Liver (tissue), 8 donors: ENCODE measurements at regions not wholly inside any gene's neighbourhood (a gene's known extent, or its start where the extent isn't known, plus 50 kb on each side); places are given as distances from the start of the nearest gene placed in this dataset.

ENCODE experiments used
- DNase-seq: peaks from one replicate; pipeline ENCODE4 v3.0.0-alpha.2; 2017; ENCODE audit warnings: low spot score
- H3K27ac ChIP-seq, 2 donors: one replicate each; pipeline ENCODE4 v1.7.0; 2013; ENCODE audit warnings: inconsistent platforms in 2 of 2, low read length in 2 of 2, control low read depth in 1 of 2, low read depth in 1 of 2, mild to moderate bottlenecking in 1 of 2
- H3K27me3 ChIP-seq, 4 donors: one replicate each; pipeline versions ENCODE4 v1.6.1 to v1.7.0; 2013; ENCODE audit warnings: low read length in 3 of 4, inconsistent platforms in 1 of 4, mild to moderate bottlenecking in 1 of 4, moderate library complexity in 1 of 4; ENCODE audit not compliant: control insufficient read depth in 4 of 4, insufficient read depth in 4 of 4
- H3K36me3 ChIP-seq, 4 donors: one replicate each; pipeline versions ENCODE4 v1.6.1 to v1.7.0; 2013; ENCODE audit warnings: low read length in 3 of 4, mild to moderate bottlenecking in 3 of 4, low read depth in 1 of 4, moderate library complexity in 1 of 4; ENCODE audit not compliant: control insufficient read depth in 4 of 4, insufficient read depth in 3 of 4
- H3K4me1 ChIP-seq, 4 donors: one replicate each; pipeline versions ENCODE4 v1.6.1 to v1.7.0; 2013; ENCODE audit warnings: low read length in 3 of 4, mild to moderate bottlenecking in 3 of 4, moderate library complexity in 1 of 4; ENCODE audit not compliant: control insufficient read depth in 4 of 4, insufficient read depth in 4 of 4
- H3K4me3 ChIP-seq, 3 donors: one replicate each; pipeline versions ENCODE4 v1.6.1 to v1.7.0; 2013; ENCODE audit warnings: low read length in 3 of 3, control low read depth in 1 of 3, low read depth in 1 of 3, mild to moderate bottlenecking in 1 of 3
- H3K9ac ChIP-seq, 2 donors: one replicate each; pipeline ENCODE4 v1.7.0; 2013; ENCODE audit warnings: low read length in 2 of 2, mild to moderate bottlenecking in 2 of 2, moderate library complexity in 2 of 2, control low read depth in 1 of 2, low read depth in 1 of 2
- H3K9me3 ChIP-seq, 4 donors: one replicate each; pipeline versions ENCODE4 v1.6.1 to v1.7.0; 2013; ENCODE audit warnings: low read length in 3 of 4; ENCODE audit not compliant: control insufficient read depth in 4 of 4
- FOXA1 ChIP-seq: IDR thresholded peaks from 2 replicates; pipeline ENCODE4 v1.6.1; 2016; ENCODE audit warnings: antibody characterized with exemption
- FOXA2 ChIP-seq: IDR thresholded peaks from 2 replicates; pipeline ENCODE4 v1.6.1; 2016; ENCODE audit warnings: antibody characterized with exemption
- HNF4A ChIP-seq, 2 donors: conservative IDR thresholded peaks; 2 replicates each; pipeline ENCODE4 v1.6.1; 2016; ENCODE audit warnings: antibody characterized with exemption in 2 of 2, mild to moderate bottlenecking in 2 of 2
- HNF4G ChIP-seq: IDR thresholded peaks from 2 replicates; pipeline ENCODE4 v1.6.1; 2016; ENCODE audit warnings: antibody characterized with exemption
- NR2F2 ChIP-seq: IDR thresholded peaks from 2 replicates; pipeline ENCODE4 v1.6.1; 2016; ENCODE audit warnings: antibody characterized with exemption
- RAD21 ChIP-seq, 2 donors: IDR thresholded peaks; 2 replicates each; pipeline ENCODE4 v1.6.1; 2016; ENCODE audit warnings: antibody characterized with exemption in 2 of 2, mild to moderate bottlenecking in 2 of 2
- RXRA ChIP-seq, 2 donors: IDR thresholded peaks; 2 replicates each; pipeline ENCODE4 v1.6.1; 2017 to 2018; ENCODE audit warnings: antibody characterized with exemption in 2 of 2, mild to moderate bottlenecking in 1 of 2
- SP1 ChIP-seq: IDR thresholded peaks from 2 replicates; pipeline ENCODE4 v1.6.1; 2018; ENCODE audit warnings: antibody characterized with exemption, mild to moderate bottlenecking
- TAF1 ChIP-seq: conservative IDR thresholded peaks from 2 replicates; pipeline ENCODE4 v1.6.1; 2016; ENCODE audit warnings: antibody characterized with exemption, mild to moderate bottlenecking
- YY1 ChIP-seq: IDR thresholded peaks from 2 replicates; pipeline ENCODE4 v1.6.1; 2016; ENCODE audit warnings: antibody characterized with exemption, mild to moderate bottlenecking
- WGBS: extraction: QIAGEN DNeasy Blood & Tissue Kit; methylation state at CpG from one replicate; pipeline ENCODE4 v1.1.7; 2013; 5-methylcytosine and 5-hydroxymethylcytosine counted together
- TF ChIP-seq, protein P1 (sequence below): IDR thresholded peaks from 2 replicates; pipeline ENCODE4 v1.6.1; 2016; ENCODE audit warnings: antibody characterized with exemption
- TF ChIP-seq, protein P2 (sequence below): IDR thresholded peaks from 2 replicates; pipeline ENCODE4 v1.6.1; 2016; ENCODE audit warnings: antibody characterized with exemption
- TF ChIP-seq, protein P3 (sequence below): fragments of 150-350 bp; IDR thresholded peaks from 2 replicates; pipeline ENCODE4 v1.5.1; 2017; ENCODE audit warnings: improper control_type of control experiment, low read depth, low read length; ENCODE audit not compliant: missing input control
- TF ChIP-seq, protein P4 (sequence below): IDR thresholded peaks from 2 replicates; pipeline ENCODE4 v1.6.1; 2016; ENCODE audit warnings: antibody characterized with exemption, mild to moderate bottlenecking
- donor health status: healthy.
- donor health status: healthy.
- donor health status: healthy.
- donor health status: healthy.
- donor health status: healthy.

DNA sequence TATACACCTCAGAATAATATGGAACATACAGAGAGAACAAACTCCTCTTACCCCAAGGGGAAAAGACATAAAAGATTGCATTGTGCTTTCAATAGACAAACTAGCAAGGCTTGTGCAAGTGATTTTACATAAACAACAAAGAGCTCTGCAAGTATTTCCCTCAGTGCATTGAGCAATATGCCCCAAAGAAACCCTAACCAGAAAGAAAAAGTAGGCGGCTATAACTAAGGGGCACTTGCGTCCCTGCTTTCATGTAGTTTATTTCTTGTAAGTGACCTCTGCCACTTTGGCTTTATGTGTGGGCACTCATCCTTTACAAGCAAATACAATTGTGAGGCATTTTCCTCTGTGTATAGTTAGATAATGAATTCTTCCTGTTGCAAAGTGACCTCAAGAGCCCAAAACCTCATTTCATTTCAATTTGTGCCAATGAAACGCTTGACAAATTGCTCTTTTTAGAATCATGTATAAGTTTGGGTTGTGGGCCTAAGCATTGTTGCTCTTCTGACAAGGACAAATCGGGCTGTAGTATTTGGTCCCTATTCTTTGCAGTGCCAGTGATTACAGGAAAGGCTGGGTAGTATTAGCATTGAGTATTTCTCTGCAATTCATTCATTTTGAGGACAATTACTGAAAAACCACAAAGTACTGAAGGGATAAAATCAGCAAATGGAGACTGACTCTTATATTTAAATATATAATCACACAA lies 282.2 kb downstream of the DTWD2 start:
- H3K36me3 ChIP-seq = no peaks in the 10 kb centered on the region
- H3K9me3 ChIP-seq = peaks cover 0 to 7% (median 3%) of the 10 kb centered on the region in 4 donors
- no peaks in the 10 kb centered on the region for H3K4me1 ChIP-seq
- H3K4me3 ChIP-seq = no peak overlapping the region
- H3K27me3 ChIP-seq = no peaks in the 10 kb centered on the region
- DNase-seq = no peak
- no peak overlapping the region for H3K27ac ChIP-seq
- whole genome bisulfite sequencing = 68% methylated on average over 4 of the region's 4 CpGs
- no peak overlapping the region for H3K9ac ChIP-seq
- TF ChIP-seq YY1 = no peak
- no peak for TF ChIP-seq HNF4G
- TF ChIP-seq RXRA (IDR thresholded peaks at IDR 0.05) = no peak
- no peak for TF ChIP-seq FOXA2
- TF ChIP-seq, protein P1, sequence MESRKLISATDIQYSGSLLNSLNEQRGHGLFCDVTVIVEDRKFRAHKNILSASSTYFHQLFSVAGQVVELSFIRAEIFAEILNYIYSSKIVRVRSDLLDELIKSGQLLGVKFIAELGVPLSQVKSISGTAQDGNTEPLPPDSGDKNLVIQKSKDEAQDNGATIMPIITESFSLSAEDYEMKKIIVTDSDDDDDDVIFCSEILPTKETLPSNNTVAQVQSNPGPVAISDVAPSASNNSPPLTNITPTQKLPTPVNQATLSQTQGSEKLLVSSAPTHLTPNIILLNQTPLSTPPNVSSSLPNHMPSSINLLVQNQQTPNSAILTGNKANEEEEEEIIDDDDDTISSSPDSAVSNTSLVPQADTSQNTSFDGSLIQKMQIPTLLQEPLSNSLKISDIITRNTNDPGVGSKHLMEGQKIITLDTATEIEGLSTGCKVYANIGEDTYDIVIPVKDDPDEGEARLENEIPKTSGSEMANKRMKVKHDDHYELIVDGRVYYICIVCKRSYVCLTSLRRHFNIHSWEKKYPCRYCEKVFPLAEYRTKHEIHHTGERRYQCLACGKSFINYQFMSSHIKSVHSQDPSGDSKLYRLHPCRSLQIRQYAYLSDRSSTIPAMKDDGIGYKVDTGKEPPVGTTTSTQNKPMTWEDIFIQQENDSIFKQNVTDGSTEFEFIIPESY = no peak
- TF ChIP-seq NR2F2 = no peak
- TF ChIP-seq, protein P2, sequence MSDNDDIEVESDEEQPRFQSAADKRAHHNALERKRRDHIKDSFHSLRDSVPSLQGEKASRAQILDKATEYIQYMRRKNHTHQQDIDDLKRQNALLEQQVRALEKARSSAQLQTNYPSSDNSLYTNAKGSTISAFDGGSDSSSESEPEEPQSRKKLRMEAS = no peak
- TF ChIP-seq, protein P3, sequence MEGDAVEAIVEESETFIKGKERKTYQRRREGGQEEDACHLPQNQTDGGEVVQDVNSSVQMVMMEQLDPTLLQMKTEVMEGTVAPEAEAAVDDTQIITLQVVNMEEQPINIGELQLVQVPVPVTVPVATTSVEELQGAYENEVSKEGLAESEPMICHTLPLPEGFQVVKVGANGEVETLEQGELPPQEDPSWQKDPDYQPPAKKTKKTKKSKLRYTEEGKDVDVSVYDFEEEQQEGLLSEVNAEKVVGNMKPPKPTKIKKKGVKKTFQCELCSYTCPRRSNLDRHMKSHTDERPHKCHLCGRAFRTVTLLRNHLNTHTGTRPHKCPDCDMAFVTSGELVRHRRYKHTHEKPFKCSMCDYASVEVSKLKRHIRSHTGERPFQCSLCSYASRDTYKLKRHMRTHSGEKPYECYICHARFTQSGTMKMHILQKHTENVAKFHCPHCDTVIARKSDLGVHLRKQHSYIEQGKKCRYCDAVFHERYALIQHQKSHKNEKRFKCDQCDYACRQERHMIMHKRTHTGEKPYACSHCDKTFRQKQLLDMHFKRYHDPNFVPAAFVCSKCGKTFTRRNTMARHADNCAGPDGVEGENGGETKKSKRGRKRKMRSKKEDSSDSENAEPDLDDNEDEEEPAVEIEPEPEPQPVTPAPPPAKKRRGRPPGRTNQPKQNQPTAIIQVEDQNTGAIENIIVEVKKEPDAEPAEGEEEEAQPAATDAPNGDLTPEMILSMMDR = no peak
- no peak for TF ChIP-seq TAF1
- no peak for TF ChIP-seq RAD21 (IDR thresholded peaks at IDR 0.05)
- TF ChIP-seq SP1 = no peak

DNA sequence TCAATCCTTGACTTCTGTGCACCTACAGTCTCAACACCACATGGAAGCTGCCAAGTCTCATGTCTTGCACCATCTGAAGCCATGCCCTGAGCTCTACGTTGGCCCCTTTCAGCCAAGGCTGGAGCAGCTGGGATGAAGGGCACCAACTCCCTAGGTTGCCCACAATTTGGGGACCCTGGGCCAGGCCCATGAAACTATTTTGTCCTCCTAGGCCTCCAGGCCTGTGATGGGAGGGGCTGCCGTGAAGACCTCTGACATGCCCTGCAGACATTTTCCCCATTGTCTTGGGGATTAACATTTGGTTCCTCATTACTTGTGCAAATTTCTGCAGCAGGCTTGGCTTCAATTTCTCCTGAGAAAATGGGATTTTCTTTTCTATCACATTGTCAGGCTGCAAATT lies 285.1 kb downstream of the DTWD2 start:
- no peaks in the 10 kb centered on the region for H3K36me3 ChIP-seq
- no peak for TF ChIP-seq FOXA1
- TF ChIP-seq, protein P3 = no peak
- TF ChIP-seq, protein P4, sequence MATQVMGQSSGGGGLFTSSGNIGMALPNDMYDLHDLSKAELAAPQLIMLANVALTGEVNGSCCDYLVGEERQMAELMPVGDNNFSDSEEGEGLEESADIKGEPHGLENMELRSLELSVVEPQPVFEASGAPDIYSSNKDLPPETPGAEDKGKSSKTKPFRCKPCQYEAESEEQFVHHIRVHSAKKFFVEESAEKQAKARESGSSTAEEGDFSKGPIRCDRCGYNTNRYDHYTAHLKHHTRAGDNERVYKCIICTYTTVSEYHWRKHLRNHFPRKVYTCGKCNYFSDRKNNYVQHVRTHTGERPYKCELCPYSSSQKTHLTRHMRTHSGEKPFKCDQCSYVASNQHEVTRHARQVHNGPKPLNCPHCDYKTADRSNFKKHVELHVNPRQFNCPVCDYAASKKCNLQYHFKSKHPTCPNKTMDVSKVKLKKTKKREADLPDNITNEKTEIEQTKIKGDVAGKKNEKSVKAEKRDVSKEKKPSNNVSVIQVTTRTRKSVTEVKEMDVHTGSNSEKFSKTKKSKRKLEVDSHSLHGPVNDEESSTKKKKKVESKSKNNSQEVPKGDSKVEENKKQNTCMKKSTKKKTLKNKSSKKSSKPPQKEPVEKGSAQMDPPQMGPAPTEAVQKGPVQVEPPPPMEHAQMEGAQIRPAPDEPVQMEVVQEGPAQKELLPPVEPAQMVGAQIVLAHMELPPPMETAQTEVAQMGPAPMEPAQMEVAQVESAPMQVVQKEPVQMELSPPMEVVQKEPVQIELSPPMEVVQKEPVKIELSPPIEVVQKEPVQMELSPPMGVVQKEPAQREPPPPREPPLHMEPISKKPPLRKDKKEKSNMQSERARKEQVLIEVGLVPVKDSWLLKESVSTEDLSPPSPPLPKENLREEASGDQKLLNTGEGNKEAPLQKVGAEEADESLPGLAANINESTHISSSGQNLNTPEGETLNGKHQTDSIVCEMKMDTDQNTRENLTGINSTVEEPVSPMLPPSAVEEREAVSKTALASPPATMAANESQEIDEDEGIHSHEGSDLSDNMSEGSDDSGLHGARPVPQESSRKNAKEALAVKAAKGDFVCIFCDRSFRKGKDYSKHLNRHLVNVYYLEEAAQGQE = no peak
- TF ChIP-seq, protein P2 = no peak
- no peak for TF ChIP-seq HNF4G
- no peak for TF ChIP-seq NR2F2
- TF ChIP-seq TAF1 = no peak
- no peak for TF ChIP-seq FOXA2
- TF ChIP-seq, protein P1 = no peak
- TF ChIP-seq RAD21 (IDR thresholded peaks at IDR 0.05) = no peak
- no peak for TF ChIP-seq YY1
- no peak for TF ChIP-seq RXRA (IDR thresholded peaks at IDR 0.05)
- no peak for TF ChIP-seq HNF4A (conservative IDR thresholded peaks at IDR 0.05)
- H3K4me1 ChIP-seq = no peaks in the 10 kb centered on the region
- peaks cover 0 to 7% (median 3%) of the 10 kb centered on the region in 4 donors for H3K9me3 ChIP-seq
- no peak overlapping the region for H3K4me3 ChIP-seq
- no peak for DNase-seq
- no peaks in the 10 kb centered on the region for H3K27me3 ChIP-seq
- 84% methylated on average over 2 of the region's 2 CpGs for WGBS
- H3K9ac ChIP-seq = no peak overlapping the region
- no peak overlapping the region for H3K27ac ChIP-seq
